ENCODE measurements at regions not wholly inside any gene's neighbourhood (a gene's known extent, or its start where the extent isn't known, plus 50 kb on each side); places are given as distances from the start of the nearest gene placed in this dataset.

GRCh38 chr3:154684440-154684839 is 254.4 kb upstream of the GPR149 start:
- TF ChIP-seq RAD21 (IDR thresholded peaks at IDR 0.05; ENCODE audit: low read depth): no peak
- TF ChIP-seq TEAD4 (IDR thresholded peaks at IDR 0.05): no peak
- TF ChIP-seq USF1 (IDR thresholded peaks at IDR 0.05): no peak
- TF ChIP-seq YY1 (IDR thresholded peaks at IDR 0.05; ENCODE audit: low read depth): no peak
- TF ChIP-seq REST (IDR thresholded peaks at IDR 0.05; ENCODE audit: low read depth): no peak
- no peak for TF ChIP-seq ZBTB7A (IDR thresholded peaks at IDR 0.05; ENCODE audit: low read depth)
- TF ChIP-seq EGR1 (IDR thresholded peaks at IDR 0.05): no peak

- TF ChIP-seq ZBTB7A (IDR thresholded peaks at IDR 0.05; ENCODE audit: low read depth) (no peak), NFIC (IDR thresholded peaks at IDR 0.05) (no peak), TEAD4 (IDR thresholded peaks at IDR 0.05) (no peak), EP300 (IDR thresholded peaks at IDR 0.05; ENCODE audit: borderline replicate concordance) (no peak), FOXM1 (IDR thresholded peaks at IDR 0.05; ENCODE audit: borderline replicate concordance, low read depth) (no peak), RAD21 (IDR thresholded peaks at IDR 0.05; ENCODE audit: low read depth) (no peak), EGR1 (IDR thresholded peaks at IDR 0.05) (no peak), CREB1 (IDR thresholded peaks at IDR 0.05; ENCODE audit: low read depth) (no peak), TCF12 (IDR thresholded peaks at IDR 0.05; ENCODE audit: low read depth) (no peak), REST (IDR thresholded peaks at IDR 0.05; ENCODE audit: low read depth) (no peak), TAF1 (IDR thresholded peaks at IDR 0.05; ENCODE audit: low read depth) (no peak), MAX (IDR thresholded peaks at IDR 0.05) (no peak), CEBPB (IDR thresholded peaks at IDR 0.05) (no peak), USF1 (IDR thresholded peaks at IDR 0.05) (no peak), YY1 (IDR thresholded peaks at IDR 0.05; ENCODE audit: low read depth) (no peak)
These were observed 254.0 kb upstream of the GPR149 start for GRCh38 chr3:154684021-154684420.

- no peak for TF ChIP-seq CREB1 (IDR thresholded peaks at IDR 0.05; ENCODE audit: low read depth)
- TF ChIP-seq FOXM1 (IDR thresholded peaks at IDR 0.05; ENCODE audit: borderline replicate concordance, low read depth): no peak
- TF ChIP-seq EP300 (IDR thresholded peaks at IDR 0.05; ENCODE audit: borderline replicate concordance): no peak
- no peak for TF ChIP-seq RAD21 (IDR thresholded peaks at IDR 0.05; ENCODE audit: low read depth)
- no peak for TF ChIP-seq YY1 (IDR thresholded peaks at IDR 0.05; ENCODE audit: low read depth)
- TF ChIP-seq USF1 (IDR thresholded peaks at IDR 0.05): no peak
- TF ChIP-seq NFIC (IDR thresholded peaks at IDR 0.05): no peak
- TF ChIP-seq EGR1 (IDR thresholded peaks at IDR 0.05): no peak
- no peak for TF ChIP-seq TEAD4 (IDR thresholded peaks at IDR 0.05)
- TF ChIP-seq CEBPB (IDR thresholded peaks at IDR 0.05): no peak
- TF ChIP-seq MAX (IDR thresholded peaks at IDR 0.05): no peak
- TF ChIP-seq TCF12 (IDR thresholded peaks at IDR 0.05; ENCODE audit: low read depth): no peak
- no peak for TF ChIP-seq TAF1 (IDR thresholded peaks at IDR 0.05; ENCODE audit: low read depth)
- no peak for TF ChIP-seq REST (IDR thresholded peaks at IDR 0.05; ENCODE audit: low read depth)
- no peak for TF ChIP-seq ZBTB7A (IDR thresholded peaks at IDR 0.05; ENCODE audit: low read depth)
These were observed 248.2 kb upstream of the GPR149 start for GRCh38 chr3:154678041-154678654.

- TF ChIP-seq TAF1 (IDR thresholded peaks at IDR 0.05; ENCODE audit: low read depth): no peak
- no peak for TF ChIP-seq EP300 (IDR thresholded peaks at IDR 0.05; ENCODE audit: borderline replicate concordance)
- TF ChIP-seq FOXM1 (IDR thresholded peaks at IDR 0.05; ENCODE audit: borderline replicate concordance, low read depth): no peak
- TF ChIP-seq CEBPB (IDR thresholded peaks at IDR 0.05): no peak
- no peak for TF ChIP-seq USF1 (IDR thresholded peaks at IDR 0.05)
- TF ChIP-seq TEAD4 (IDR thresholded peaks at IDR 0.05): no peak
- TF ChIP-seq CREB1 (IDR thresholded peaks at IDR 0.05; ENCODE audit: low read depth): no peak
These were observed 238.8 kb upstream of the GPR149 start for GRCh38 chr3:154668835-154669234.
